ENCODE measurements at regions not wholly inside any gene's neighbourhood (a gene's known extent, or its start where the extent isn't known, plus 50 kb on each side); places are given as distances from the start of the nearest gene placed in this dataset.

DNA sequence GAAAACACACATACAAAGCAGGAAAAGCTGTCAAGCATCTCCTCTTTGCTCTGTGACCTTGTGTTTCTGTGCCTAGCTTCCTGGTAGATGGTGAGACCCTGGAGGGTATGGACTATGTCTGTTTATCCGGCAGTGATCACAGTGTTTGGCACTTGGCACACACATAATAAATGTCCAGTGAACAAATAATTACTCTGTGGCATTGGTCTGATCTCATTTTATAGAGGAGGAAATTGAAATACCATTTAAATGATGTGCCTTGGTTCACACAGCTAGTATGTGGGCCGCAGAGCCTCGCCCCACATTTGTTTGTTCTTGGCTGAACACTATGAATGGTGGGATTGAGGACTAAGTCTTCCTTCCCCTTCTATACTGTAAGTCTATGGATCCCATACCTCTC lies 104.7 kb upstream of the SPON1 start:
- no peaks in the 10 kb centered on the region for H3K9me3 ChIP-seq (ENCODE audit: control insufficient read depth in 2 of 2, insufficient read depth in 1 of 2, low read depth in 1 of 2, low read length in 1 of 2)
- H3K27me3 ChIP-seq (ENCODE audit: control insufficient read depth in 3 of 3, insufficient read depth in 3 of 3, low read length in 3 of 3): no peaks in the 10 kb centered on the region
- H3K4me3 ChIP-seq (ENCODE audit: low read depth in 1 of 3, low read length in 3 of 3): no peak overlapping the region
- H3K4me1 ChIP-seq (ENCODE audit: control insufficient read depth in 3 of 3, insufficient read depth in 2 of 3, low read depth in 1 of 3, low read length in 2 of 3): no peaks in the 10 kb centered on the region
- H3K27ac ChIP-seq (ENCODE audit: low read depth in 1 of 3, low read length in 2 of 3): no peak overlapping the region
- no peaks in the 10 kb centered on the region for H3K36me3 ChIP-seq (ENCODE audit: control insufficient read depth in 3 of 3, insufficient read depth in 2 of 3, low read depth in 1 of 3, low read length in 3 of 3)
- FAIRE-seq (no peak), DNase-seq (no peak)
- 81 to 85% (median 85%) methylated on average over 3 of the region's 3 CpGs for WGBS, 3 donors

DNA sequence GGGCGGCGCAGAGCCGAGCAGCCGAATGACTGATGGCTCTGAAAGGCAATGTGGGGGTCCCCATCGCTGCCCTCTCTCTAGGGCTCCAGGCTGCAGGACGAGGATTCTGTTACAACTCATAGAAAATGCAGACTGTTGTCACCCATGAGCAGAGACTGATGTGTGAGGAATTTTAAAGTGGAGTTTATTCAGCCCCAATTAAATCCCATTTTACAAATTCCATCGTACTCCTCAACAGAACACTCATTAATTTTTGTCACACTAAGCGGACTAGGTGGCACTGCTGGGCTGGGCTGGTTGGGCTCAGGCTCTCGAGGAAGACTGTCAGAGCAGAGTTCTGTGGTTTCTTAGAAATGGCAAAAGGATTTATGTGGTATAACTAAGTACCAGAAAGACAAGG lies 102.6 kb upstream of the SPON1 start:
- 68 to 71% (median 68%) methylated on average over 9 of the region's 9 CpGs for WGBS, 3 donors
- Histone ChIP-seq H3K36me3 (ENCODE audit: control insufficient read depth in 3 of 3, insufficient read depth in 2 of 3, low read depth in 1 of 3, low read length in 3 of 3) (no peaks in the 10 kb centered on the region), H3K4me1 (ENCODE audit: control insufficient read depth in 3 of 3, insufficient read depth in 2 of 3, low read depth in 1 of 3, low read length in 2 of 3) (no peaks in the 10 kb centered on the region), H3K27ac (ENCODE audit: low read depth in 1 of 3, low read length in 2 of 3) (no peak overlapping the region), H3K9me3 (ENCODE audit: control insufficient read depth in 2 of 2, insufficient read depth in 1 of 2, low read depth in 1 of 2, low read length in 1 of 2) (no peaks in the 10 kb centered on the region), H3K4me3 (ENCODE audit: low read depth in 1 of 3, low read length in 3 of 3) (no peak overlapping the region), H3K27me3 (ENCODE audit: control insufficient read depth in 3 of 3, insufficient read depth in 3 of 3, low read length in 3 of 3) (no peaks in the 10 kb centered on the region)
- FAIRE-seq (no peak), DNase-seq (no peak)

DNA sequence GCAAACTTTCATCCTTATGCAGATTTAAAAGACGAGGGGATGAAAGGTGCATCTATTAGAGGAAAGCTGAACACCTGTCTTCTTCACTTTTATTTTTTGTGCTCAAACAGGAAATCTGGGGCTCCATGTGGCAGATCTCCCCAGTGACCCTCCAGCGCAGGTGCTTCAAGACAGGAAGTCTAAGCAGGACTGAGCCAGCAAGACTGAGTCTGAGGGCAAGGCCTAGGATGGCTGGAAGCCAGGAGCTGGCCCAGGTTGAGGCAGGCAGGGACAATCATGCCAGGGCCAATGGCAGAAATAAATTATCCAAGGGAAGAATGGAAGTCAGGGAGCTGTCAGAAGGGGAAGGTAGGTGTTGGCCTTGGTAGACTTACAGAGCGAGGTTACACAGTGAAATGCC lies 101.1 kb upstream of the SPON1 start:
- H3K27me3 ChIP-seq (ENCODE audit: control insufficient read depth in 3 of 3, insufficient read depth in 3 of 3, low read length in 3 of 3): no peaks in the 10 kb centered on the region
- no peaks in the 10 kb centered on the region for H3K9me3 ChIP-seq (ENCODE audit: control insufficient read depth in 2 of 2, insufficient read depth in 1 of 2, low read depth in 1 of 2, low read length in 1 of 2)
- DNase-seq (no peak), FAIRE-seq (no peak)
- H3K36me3 ChIP-seq (ENCODE audit: control insufficient read depth in 3 of 3, insufficient read depth in 2 of 3, low read depth in 1 of 3, low read length in 3 of 3): no peaks in the 10 kb centered on the region
- H3K4me3 ChIP-seq (ENCODE audit: low read depth in 1 of 3, low read length in 3 of 3): no peak overlapping the region
- no peaks in the 10 kb centered on the region for H3K4me1 ChIP-seq (ENCODE audit: control insufficient read depth in 3 of 3, insufficient read depth in 2 of 3, low read depth in 1 of 3, low read length in 2 of 3)
- 71 to 87% (median 83%) methylated on average over 3 of the region's 3 CpGs for WGBS, 3 donors
- H3K27ac ChIP-seq (ENCODE audit: low read depth in 1 of 3, low read length in 2 of 3): no peak overlapping the region

DNA sequence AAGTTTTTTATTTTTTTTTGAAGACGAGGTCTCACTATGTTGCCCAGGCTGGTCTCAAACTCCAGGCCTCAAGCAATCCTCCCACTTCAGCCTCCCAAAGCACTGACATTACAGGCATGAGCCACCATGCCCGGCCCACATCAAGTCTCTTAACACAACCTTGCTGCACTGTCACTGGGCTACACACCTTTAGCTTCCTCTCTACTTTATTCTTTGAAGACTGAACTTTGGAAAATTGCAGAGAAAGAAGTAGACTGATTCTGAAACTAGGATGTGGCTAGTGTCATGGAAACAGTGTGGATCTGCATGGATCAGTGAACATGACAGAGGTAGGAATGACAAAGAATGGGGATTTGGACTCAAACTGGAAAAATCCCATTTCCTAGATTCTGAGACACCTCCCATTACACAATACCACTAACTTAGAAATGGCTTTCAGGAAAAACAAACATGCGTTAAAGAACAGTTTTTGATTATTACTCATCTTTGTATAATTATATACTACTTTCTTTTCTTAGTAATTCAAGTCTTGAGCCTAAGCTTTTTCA lies 99.6 kb upstream of the SPON1 start:
- no peak overlapping the region for H3K4me3 ChIP-seq (ENCODE audit: low read depth in 1 of 3, low read length in 3 of 3)
- no peaks in the 10 kb centered on the region for H3K27me3 ChIP-seq (ENCODE audit: control insufficient read depth in 3 of 3, insufficient read depth in 3 of 3, low read length in 3 of 3)
- DNase-seq (no peak), FAIRE-seq (no peak)
- WGBS, 3 donors: 78 to 91% (median 80%) methylated on average over 3 of the region's 3 CpGs
- H3K4me1 ChIP-seq (ENCODE audit: control insufficient read depth in 3 of 3, insufficient read depth in 2 of 3, low read depth in 1 of 3, low read length in 2 of 3): no peaks in the 10 kb centered on the region
- no peaks in the 10 kb centered on the region for H3K36me3 ChIP-seq (ENCODE audit: control insufficient read depth in 3 of 3, insufficient read depth in 2 of 3, low read depth in 1 of 3, low read length in 3 of 3)
- no peaks in the 10 kb centered on the region for H3K9me3 ChIP-seq (ENCODE audit: control insufficient read depth in 2 of 2, insufficient read depth in 1 of 2, low read depth in 1 of 2, low read length in 1 of 2)
- H3K27ac ChIP-seq (ENCODE audit: low read depth in 1 of 3, low read length in 2 of 3): no peak overlapping the region

DNA sequence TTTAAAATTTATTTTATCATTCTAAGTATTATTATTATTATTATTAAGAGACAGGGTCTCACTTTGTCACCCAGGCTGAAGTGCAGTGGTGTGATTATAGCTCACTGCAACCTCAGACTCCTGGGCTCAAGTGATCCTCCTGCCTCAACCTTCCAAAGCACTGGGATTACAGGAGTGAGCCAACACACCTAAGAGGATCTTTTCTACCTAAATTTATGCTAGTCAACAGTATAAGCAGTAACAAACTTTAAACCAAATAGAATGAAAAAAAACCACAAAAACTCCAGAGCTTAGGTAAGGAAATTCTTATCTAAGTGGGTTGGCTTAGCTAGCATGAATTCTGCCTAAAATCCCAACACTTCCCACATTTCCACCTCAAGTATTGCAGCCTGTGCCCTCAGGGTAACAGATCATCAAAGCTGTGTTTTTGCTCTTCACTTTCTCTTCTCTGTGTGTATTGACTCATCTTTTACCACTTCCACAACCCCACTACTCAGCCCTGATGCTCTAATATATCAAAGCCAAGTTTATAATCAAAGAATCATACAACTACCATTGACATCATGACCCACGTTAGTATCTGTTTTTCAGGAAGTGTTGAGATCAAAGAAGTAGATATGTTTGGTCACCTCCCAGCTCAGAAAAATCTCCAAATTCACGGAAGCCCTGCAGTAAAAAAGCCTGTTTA lies 93.7 kb upstream of the SPON1 start:
- no peak overlapping the region for H3K27ac ChIP-seq (ENCODE audit: low read depth in 1 of 3, low read length in 2 of 3)
- FAIRE-seq: no peak
- no peak for DNase-seq
- peaks cover 0 to 5% (median 2%) of the 10 kb centered on the region in 3 donors for H3K4me1 ChIP-seq (ENCODE audit: control insufficient read depth in 3 of 3, insufficient read depth in 2 of 3, low read depth in 1 of 3, low read length in 2 of 3)
- H3K27me3 ChIP-seq (ENCODE audit: control insufficient read depth in 3 of 3, insufficient read depth in 3 of 3, low read length in 3 of 3): no peaks in the 10 kb centered on the region
- no peaks in the 10 kb centered on the region for H3K36me3 ChIP-seq (ENCODE audit: control insufficient read depth in 3 of 3, insufficient read depth in 2 of 3, low read depth in 1 of 3, low read length in 3 of 3)
- no peak overlapping the region for H3K4me3 ChIP-seq (ENCODE audit: low read depth in 1 of 3, low read length in 3 of 3)
- WGBS, 3 donors: 29 to 35% (median 35%) methylated on average over 2 of the region's 2 CpGs
- no peaks in the 10 kb centered on the region for H3K9me3 ChIP-seq (ENCODE audit: control insufficient read depth in 2 of 2, insufficient read depth in 1 of 2, low read depth in 1 of 2, low read length in 1 of 2)

DNA sequence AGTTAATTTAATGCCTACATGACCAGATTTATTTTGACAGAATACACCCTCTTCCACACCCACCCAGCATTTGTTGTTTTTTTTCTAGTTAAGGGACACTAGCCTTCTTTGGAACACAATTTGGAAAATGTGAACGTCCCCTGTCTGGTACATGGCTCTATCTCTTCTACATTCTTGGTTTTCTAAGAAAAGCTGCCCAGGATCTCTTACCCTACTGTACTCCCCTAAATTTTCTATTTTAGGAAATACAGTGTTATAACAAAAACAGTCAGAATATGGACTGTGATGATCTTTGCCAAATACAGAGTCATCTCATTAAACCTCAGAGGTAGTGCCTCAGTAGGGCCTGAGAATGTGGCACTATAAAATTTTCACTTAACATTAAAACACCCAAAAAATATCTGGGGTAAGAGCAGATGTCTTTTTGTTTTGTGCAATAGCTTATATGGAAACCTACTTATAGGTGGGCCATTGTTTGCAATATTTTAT lies 93.1 kb upstream of the SPON1 start:
- no peaks in the 10 kb centered on the region for H3K27me3 ChIP-seq (ENCODE audit: control insufficient read depth in 3 of 3, insufficient read depth in 3 of 3, low read length in 3 of 3)
- 73 to 76% (median 75%) methylated on average over 1 of the region's 1 CpG for WGBS, 3 donors
- H3K36me3 ChIP-seq (ENCODE audit: control insufficient read depth in 3 of 3, insufficient read depth in 2 of 3, low read depth in 1 of 3, low read length in 3 of 3): no peaks in the 10 kb centered on the region
- no peak overlapping the region for H3K4me3 ChIP-seq (ENCODE audit: low read depth in 1 of 3, low read length in 3 of 3)
- peaks cover 0 to 8% (median 2%) of the 10 kb centered on the region in 3 donors for H3K4me1 ChIP-seq (ENCODE audit: control insufficient read depth in 3 of 3, insufficient read depth in 2 of 3, low read depth in 1 of 3, low read length in 2 of 3)
- FAIRE-seq (no peak), DNase-seq (no peak)
- H3K9me3 ChIP-seq (ENCODE audit: control insufficient read depth in 2 of 2, insufficient read depth in 1 of 2, low read depth in 1 of 2, low read length in 1 of 2): no peaks in the 10 kb centered on the region
- H3K27ac ChIP-seq (ENCODE audit: low read depth in 1 of 3, low read length in 2 of 3): no peak overlapping the region

DNA sequence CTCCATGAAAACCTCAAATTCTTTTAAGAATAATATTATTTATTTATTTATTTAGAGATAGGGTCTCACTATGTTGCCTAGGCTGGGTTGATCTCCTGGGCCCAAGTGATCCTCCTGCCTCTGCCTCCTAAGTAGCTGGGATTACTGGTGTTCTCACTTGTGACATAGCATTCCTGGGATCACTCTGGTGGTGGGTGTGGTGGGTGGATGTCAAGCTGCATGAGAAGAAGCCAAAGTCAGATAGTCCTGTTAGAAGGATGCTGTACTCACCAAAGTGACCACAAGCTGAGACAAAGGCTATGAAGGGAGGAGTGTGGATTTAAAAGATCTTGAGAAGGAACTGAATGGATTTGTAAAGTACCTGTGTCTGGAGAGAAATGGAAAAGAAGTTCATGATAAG lies 87.9 kb upstream of the SPON1 start:
- peaks cover 0 to 8% (median 2%) of the 10 kb centered on the region in 3 donors for H3K4me1 ChIP-seq (ENCODE audit: control insufficient read depth in 3 of 3, insufficient read depth in 2 of 3, low read depth in 1 of 3, low read length in 2 of 3)
- H3K27ac ChIP-seq (ENCODE audit: low read depth in 1 of 3, low read length in 2 of 3): no peak overlapping the region
- no peaks in the 10 kb centered on the region for H3K27me3 ChIP-seq (ENCODE audit: control insufficient read depth in 3 of 3, insufficient read depth in 3 of 3, low read length in 3 of 3)
- H3K4me3 ChIP-seq (ENCODE audit: low read depth in 1 of 3, low read length in 3 of 3): no peak overlapping the region
- DNase-seq (no peak), FAIRE-seq (no peak)
- H3K36me3 ChIP-seq (ENCODE audit: control insufficient read depth in 3 of 3, insufficient read depth in 2 of 3, low read depth in 1 of 3, low read length in 3 of 3): no peaks in the 10 kb centered on the region
- H3K9me3 ChIP-seq (ENCODE audit: control insufficient read depth in 2 of 2, insufficient read depth in 1 of 2, low read depth in 1 of 2, low read length in 1 of 2): no peaks in the 10 kb centered on the region

DNA sequence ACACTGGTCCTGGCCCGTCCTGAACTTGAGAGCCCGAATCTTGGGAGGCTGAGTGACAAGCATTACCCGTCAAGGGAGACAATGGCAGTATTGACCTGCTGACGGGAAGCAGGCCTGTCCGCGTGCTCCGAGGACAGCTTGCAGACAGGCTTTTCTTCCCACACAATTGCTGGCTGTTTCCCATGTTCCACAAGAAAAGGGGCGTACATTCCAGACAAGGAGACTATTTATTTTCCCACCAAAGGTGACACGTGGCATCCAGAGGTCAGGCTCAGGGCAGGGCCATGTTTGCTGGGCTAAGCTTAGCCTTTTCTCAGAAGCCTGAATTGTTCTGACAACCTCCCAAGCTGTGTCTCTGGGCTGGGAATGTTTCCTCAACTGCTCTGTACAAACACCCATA lies 86.9 kb upstream of the SPON1 start:
- no peak overlapping the region for H3K27ac ChIP-seq (ENCODE audit: low read depth in 1 of 3, low read length in 2 of 3)
- 87 to 95% (median 88%) methylated on average over 9 of the region's 9 CpGs for WGBS, 3 donors
- peaks cover 0 to 8% (median 2%) of the 10 kb centered on the region in 3 donors for H3K4me1 ChIP-seq (ENCODE audit: control insufficient read depth in 3 of 3, insufficient read depth in 2 of 3, low read depth in 1 of 3, low read length in 2 of 3)
- DNase-seq (no peak), FAIRE-seq (no peak)
- H3K9me3 ChIP-seq (ENCODE audit: control insufficient read depth in 2 of 2, insufficient read depth in 1 of 2, low read depth in 1 of 2, low read length in 1 of 2): no peaks in the 10 kb centered on the region
- H3K36me3 ChIP-seq (ENCODE audit: control insufficient read depth in 3 of 3, insufficient read depth in 2 of 3, low read depth in 1 of 3, low read length in 3 of 3): no peaks in the 10 kb centered on the region
- no peak overlapping the region for H3K4me3 ChIP-seq (ENCODE audit: low read depth in 1 of 3, low read length in 3 of 3)
- no peaks in the 10 kb centered on the region for H3K27me3 ChIP-seq (ENCODE audit: control insufficient read depth in 3 of 3, insufficient read depth in 3 of 3, low read length in 3 of 3)

DNA sequence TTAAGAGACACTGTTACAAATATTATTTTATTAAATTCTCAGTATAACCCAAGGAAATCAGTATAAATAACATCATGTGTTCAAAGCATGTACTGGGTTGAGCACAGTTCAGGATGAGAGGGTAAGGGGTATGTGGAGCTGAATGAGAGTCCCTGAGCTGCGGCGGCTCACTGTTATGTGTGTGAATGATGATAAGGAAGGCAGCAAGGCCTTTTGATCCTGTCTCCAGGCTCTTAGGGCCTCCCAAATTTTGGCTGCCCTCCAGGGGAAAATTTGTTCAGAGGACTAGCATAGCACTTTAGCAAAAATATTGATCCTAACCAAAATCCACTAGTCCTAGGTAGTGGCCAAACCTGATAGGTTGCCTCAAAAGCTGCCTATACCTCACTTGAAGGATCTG lies 86.1 kb upstream of the SPON1 start:
- Histone ChIP-seq H3K27ac (ENCODE audit: low read depth in 1 of 3, low read length in 2 of 3) (no peak overlapping the region), H3K9me3 (ENCODE audit: control insufficient read depth in 2 of 2, insufficient read depth in 1 of 2, low read depth in 1 of 2, low read length in 1 of 2) (no peaks in the 10 kb centered on the region), H3K36me3 (ENCODE audit: control insufficient read depth in 3 of 3, insufficient read depth in 2 of 3, low read depth in 1 of 3, low read length in 3 of 3) (no peaks in the 10 kb centered on the region), H3K4me1 (ENCODE audit: control insufficient read depth in 3 of 3, insufficient read depth in 2 of 3, low read depth in 1 of 3, low read length in 2 of 3) (peaks cover 0 to 8% (median 2%) of the 10 kb centered on the region in 3 donors), H3K27me3 (ENCODE audit: control insufficient read depth in 3 of 3, insufficient read depth in 3 of 3, low read length in 3 of 3) (no peaks in the 10 kb centered on the region), H3K4me3 (ENCODE audit: low read depth in 1 of 3, low read length in 3 of 3) (no peak overlapping the region)
- 50 to 72% (median 72%) methylated on average over 2 of the region's 2 CpGs for WGBS, 3 donors
- no peak for DNase-seq
- FAIRE-seq: no peak
